Kidney epithelial cell (primary cell): ENCODE measurements at regions not wholly inside any gene's neighbourhood (a gene's known extent, or its start where the extent isn't known, plus 50 kb on each side); places are given as distances from the start of the nearest gene placed in this dataset.

Source experiments
- DNase-seq: peaks from one replicate; pipeline ENCODE4 v3.0.0-alpha.2; 2010; ENCODE audit warnings: low read depth
- H3K27me3 ChIP-seq: 2 replicates; pipeline ENCODE4 v1.6.0; 2011; ENCODE audit warnings: low read length; ENCODE audit not compliant: control insufficient read depth, insufficient read depth
- H3K36me3 ChIP-seq: 2 replicates; pipeline ENCODE4 v1.5.1; 2011; ENCODE audit warnings: low read length; ENCODE audit not compliant: control insufficient read depth, insufficient read depth
- H3K4me3 ChIP-seq: 2 replicates; pipeline ENCODE4 v1.5.1; 2011; ENCODE audit warnings: low read depth, mild to moderate bottlenecking, control low read depth, low read length
- CTCF ChIP-seq: IDR thresholded peaks from 2 replicates; pipeline ENCODE4 v1.5.1; 2011; ENCODE audit warnings: mild to moderate bottlenecking, moderate library complexity, low read length, control low read depth, inconsistent platforms; ENCODE audit not compliant: insufficient read depth, poor library complexity, severe bottlenecking

DNA sequence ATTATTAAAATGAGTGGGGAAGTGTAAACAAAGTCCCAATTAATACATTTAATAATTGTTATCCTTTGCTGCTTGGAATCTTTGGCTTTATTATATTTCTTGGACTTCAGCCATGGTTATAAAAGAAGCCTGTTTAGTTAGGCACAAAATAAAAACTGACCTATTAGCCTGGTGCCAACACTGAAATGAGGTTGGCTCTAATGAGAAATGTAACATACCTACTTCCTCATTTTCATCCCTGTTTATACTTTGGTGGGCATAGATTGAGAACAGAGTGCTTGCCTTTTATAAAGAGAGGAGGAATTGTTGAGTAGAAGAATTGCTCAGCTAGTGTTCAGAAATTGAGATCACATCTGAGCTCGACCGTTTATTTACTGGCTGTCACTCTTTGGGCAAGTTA, 471.3 kb downstream of the UTRN start:
- no peak overlapping the region for H3K4me3 ChIP-seq
- no peaks in the 10 kb centered on the region for H3K27me3 ChIP-seq

DNA sequence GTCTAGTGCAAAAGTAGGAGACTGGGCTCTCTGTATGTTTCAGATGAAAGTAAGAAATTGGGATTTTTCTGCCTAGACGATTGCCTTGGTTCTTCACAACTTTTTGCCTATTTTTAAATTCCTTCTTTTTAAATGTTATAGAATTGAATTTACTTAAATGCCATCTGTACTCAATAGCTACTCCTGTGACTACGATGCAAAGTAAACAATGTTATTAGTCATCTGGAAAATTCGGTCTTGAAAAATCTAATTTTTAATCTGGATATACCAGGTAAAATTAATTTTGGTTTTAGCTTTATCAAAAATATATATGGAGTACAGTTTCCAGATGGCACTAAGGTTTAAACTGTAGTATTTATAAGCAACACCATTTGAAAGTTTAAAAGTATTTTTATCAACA, 472.2 kb downstream of the UTRN start:
- no peak for DNase-seq
- TF ChIP-seq CTCF, result no peak
- Histone ChIP-seq H3K27me3 (no peaks in the 10 kb centered on the region), H3K36me3 (no peaks in the 10 kb centered on the region), H3K4me3 (no peak overlapping the region)

More for the DNA sequence above, 471.3 kb downstream of the UTRN start:
- H3K36me3 ChIP-seq, result no peaks in the 10 kb centered on the region
- DNase-seq, result no peak
- TF ChIP-seq CTCF, result no peak

DNA sequence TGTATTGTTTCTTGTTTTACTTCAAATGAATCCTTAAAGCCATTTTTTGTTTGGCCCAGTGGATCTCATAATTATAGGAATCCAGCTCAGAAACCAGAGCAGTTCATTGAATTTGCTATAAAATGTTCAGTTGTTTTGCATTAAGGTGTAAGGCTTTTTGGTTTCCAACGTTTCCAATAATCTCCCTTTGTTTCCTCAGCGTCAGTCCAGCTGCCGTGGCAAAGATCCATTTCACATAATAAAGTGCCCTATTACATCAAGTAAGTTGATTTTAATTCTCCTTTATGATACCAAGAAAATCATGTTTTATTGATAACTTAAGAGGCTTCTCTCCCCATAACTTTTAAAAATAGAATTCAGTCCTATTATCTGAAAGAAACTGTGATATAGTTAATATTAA, 472.6 kb downstream of the UTRN start:
- no peak for DNase-seq
- Histone ChIP-seq H3K36me3 (no peaks in the 10 kb centered on the region), H3K27me3 (no peaks in the 10 kb centered on the region), H3K4me3 (no peak overlapping the region)
- no peak for TF ChIP-seq CTCF

DNA sequence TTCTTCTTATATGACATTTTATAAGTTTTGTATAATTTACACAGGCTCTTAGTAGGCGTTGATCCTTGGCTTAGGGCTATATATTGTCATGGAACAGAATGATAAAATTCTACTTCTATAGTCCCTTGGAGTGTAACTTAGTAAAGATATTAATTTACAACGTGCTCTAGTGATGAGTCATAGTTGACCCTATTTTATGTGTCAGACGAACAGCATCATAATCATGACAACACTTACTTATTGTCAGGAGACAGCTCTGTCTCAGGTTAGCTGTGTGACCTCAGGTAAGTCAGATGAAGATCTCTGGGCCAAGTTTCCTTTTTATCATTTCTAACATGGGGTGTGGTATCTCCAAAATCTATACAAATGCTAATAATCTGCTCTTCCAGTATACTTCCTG, 473.5 kb downstream of the UTRN start:
- no peak overlapping the region for H3K4me3 ChIP-seq
- no peak for TF ChIP-seq CTCF
- DNase-seq, result no peak
- H3K27me3 ChIP-seq, result no peaks in the 10 kb centered on the region
- no peaks in the 10 kb centered on the region for H3K36me3 ChIP-seq

GRCh38 chr6:144762469-144762868, 477.3 kb downstream of the UTRN start:
- TF ChIP-seq CTCF, result no peak
- H3K36me3 ChIP-seq, result no peaks in the 10 kb centered on the region
- H3K4me3 ChIP-seq, result no peak overlapping the region
- DNase-seq, result no peak
- no peaks in the 10 kb centered on the region for H3K27me3 ChIP-seq

- no peaks in the 10 kb centered on the region for H3K27me3 ChIP-seq
- TF ChIP-seq CTCF, result no peak
- H3K36me3 ChIP-seq, result no peaks in the 10 kb centered on the region
- no peak for DNase-seq
- no peak overlapping the region for H3K4me3 ChIP-seq
These were observed 481.9 kb downstream of the UTRN start for GRCh38 chr6:144767051-144767450.
